HUDEP-2 (cell line): ENCODE measurements at regions not wholly inside any gene's neighbourhood (a gene's known extent, or its start where the extent isn't known, plus 50 kb on each side); places are given as distances from the start of the nearest gene placed in this dataset.

Experiments used
- DNase-seq, 76 experiments: peaks; one replicate each; lab custom pipeline; 2025; ENCODE audit not compliant: unreplicated experiment in 76 of 76; lab: John Stamatoyannopoulos, UW

DNA sequence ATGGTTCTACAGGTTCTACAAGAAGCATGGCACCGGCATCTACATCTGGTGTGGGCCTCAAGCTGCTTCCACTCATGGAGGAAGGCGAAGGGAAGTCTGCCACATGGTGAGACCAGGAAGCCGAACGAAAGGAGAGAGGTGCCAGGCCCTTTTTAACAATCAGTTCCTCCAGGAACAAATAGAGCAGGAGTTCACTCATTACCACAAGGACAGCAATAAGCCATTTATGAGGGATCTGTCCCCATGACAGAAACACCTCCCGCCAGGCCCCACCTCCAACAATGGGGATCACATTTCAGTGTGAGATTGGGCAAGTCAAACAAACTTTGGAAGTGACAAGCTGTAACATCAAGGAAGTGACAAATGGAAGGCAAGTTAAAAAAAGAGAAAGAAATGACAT, 95.5 kb upstream of the PTPN3 start:
- no peak for DNase-seq

DNA sequence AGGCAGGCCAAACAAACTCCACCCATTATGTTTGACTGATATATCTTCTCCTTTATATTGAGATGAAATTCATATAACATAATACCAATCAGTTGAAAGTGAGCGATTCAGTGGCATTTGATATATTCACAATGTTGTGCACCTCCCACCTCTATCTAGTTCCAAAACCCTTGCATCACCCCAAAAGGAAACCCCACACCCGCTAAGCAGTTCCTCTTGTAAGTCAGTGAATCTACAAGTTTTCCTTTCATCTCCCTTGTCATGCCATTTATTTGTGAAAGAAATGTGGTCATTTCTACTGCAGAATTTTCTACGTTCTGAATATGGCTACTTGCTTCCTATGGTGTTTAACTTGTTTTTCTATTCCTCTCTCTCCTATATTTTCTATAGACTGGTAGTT, 99.4 kb upstream of the PTPN3 start:
- no peak for DNase-seq

DNA sequence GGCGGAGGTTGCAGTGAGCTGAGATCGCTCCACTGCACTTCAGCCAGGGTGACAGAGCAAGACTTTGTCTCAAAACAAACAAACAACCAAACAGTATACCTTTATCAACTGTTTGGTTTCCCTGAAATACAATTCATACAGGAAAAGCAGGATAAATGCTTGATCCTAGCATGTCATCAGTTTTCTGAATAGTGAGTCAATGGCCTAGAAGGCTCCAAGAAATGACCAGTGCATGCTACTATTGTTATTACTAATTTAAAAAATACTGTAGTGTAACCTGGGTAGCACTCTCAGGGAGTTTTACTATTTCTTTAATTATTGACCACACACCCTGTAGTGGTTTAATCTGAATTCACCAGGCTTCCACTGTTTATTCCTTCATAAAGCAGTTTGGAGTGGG, 101.0 kb upstream of the PTPN3 start:
- DNase-seq: no peak

DNA sequence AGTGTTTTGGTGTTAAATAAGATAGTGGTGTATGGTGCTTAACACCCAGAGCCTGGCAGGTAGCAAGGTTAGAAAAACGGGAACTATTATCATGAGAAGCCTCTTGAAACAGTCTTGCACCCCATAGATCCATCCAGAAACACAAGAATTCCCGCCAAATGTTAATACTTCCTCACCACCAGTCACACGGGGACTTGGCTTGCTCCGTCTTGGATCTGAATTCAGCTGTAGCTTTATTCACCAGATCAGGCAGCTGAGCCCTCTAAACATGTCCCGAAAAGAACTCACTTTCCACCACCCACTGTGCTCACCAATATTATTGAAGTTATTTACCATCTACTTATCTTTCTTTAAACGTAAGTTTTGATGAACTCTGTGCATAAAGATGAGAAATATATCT, 101.6 kb upstream of the PTPN3 start:
- DNase-seq: no peak

DNA sequence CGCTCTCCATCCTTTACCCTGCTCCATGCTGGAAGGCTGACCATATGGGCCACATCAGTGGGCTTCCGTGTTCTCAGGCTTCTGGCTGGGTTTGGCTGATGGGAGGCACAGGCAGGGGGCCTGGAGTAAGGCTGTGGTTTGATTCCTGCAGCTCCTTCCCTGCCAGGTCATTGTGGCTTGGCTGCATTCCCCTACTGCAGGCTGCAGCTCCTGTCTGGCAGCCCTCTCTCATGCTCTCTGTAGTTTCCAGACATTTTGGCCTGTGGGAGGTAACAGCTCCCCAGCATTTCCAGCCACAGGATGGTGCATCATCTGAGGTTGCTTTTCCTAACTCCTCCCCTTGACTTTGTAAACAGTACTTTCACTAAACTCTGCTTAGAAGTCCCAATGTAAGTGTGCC, 102.0 kb upstream of the PTPN3 start:
- DNase-seq: peak in 7 of 76 experiments; percentile 10 to 63 (median 32)

DNA sequence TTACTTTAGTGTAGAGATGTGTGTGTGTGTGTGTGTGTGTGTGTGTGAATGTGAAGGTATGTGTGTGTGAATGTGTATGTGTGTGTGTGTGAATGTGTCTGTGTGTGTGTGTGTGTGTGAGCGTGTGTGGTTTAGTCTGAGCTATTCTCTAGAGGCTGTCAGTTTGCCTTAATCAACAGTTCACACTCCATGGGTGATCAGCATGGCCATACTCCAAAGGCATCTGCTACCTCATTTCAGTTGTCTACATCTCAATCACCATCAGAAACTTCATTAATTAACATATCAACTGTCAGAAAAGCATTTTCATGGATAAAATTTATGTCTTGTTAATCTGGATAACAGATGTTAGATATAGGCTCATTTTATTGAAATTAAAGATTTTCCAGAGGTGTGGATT, 103.1 kb upstream of the PTPN3 start:
- DNase-seq: no peak

DNA sequence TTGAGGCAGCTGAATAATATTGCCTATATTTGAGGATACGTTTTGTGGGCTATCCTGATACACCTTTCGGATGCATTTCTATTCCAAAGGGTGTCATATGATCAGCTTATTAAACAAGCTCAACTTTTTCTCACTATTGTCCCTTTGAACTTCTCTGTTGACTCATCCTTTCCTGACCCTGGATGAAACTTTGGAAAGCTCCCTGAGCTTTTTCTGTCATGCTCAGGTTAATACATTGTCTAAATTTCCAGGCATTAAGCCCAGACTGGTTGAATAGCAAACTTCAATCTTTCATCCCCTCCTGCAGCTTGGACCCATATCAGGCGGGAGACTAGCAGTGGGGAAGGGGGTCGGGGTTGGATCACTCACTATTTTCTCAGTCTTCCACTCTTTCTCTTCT, 104.9 kb upstream of the PTPN3 start:
- DNase-seq: no peak

DNA sequence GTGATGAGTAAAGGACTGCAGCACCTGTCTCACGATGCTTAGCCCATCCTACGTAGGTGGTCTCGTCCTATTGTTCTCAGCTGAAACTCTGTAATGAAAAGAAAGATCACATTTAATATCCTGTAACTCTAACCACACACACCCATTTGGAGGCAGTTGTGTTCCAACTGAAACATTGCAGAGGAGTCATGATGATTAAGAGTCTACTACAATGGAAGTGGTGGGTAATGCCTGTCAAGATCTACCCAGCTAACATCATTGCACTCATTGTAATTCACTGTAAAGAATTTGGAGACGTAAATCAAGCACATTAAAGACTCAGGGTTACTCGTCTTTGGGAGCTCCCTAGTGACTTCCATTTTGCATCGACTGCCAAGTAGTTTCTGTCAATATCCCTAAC, 106.0 kb upstream of the PTPN3 start:
- no peak for DNase-seq

DNA sequence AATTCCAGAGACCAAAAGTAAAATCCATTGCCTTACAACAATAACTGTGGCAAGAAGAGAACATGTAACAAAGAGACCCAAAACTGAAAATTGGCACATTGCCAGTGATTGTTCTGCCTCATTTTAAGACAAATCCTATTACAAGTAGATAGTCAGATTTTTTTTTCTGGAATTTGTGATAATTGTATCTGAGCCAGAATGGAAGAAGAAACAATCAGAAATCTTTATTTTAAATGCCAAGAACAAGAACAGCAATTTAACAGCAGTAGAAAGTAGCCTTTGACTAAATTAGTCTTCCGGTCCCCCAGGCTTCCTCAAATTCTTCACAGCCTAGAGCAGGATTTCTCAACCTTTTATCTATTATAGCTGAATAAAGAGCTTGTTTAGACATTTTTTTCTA, 106.7 kb upstream of the PTPN3 start:
- no peak for DNase-seq

DNA sequence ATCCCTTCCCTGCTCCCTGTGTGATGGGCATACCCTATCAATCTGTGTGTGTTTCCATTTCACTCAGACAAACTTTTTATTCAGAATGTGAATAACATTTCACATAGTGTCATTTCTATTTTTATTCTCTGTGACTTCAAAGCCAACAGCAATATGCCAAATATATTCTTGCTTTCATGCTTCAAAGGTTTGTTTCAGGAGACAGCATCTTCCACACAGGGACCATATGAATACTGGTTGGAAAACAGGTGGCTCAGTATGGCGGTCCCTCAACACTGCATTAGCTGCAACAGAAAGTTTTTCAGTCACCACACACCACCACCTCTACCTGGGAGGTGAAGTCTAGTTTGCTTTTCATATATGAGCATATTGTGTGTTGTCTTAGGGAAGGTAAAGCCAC, 111.0 kb upstream of the PTPN3 start:
- no peak for DNase-seq

DNA sequence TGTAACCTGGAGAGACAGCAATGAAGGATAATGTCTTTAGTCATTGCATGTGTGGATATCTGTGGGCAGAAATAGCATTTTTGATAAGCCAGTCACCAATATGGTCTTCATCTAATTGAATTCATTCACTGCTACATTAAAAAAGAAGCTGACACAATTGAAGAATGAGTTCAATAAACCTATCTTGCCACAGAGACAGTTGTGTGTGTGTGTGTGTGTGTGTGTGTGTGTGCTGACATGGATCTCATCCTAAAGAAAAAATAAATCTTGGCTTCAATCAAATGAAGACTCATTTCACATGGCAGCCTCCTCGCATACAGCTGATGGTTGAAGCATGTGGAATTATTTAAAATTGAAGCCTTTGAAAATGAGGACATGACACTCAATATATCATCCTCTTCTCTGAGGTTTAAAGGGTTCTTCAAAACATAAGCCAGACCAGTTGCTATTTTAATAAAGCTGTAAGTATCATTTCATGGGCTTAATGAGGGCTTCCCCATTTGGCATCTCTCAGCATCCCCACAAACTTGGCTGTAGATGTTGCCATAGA, 118.5 kb upstream of the PTPN3 start:
- no peak for DNase-seq

DNA sequence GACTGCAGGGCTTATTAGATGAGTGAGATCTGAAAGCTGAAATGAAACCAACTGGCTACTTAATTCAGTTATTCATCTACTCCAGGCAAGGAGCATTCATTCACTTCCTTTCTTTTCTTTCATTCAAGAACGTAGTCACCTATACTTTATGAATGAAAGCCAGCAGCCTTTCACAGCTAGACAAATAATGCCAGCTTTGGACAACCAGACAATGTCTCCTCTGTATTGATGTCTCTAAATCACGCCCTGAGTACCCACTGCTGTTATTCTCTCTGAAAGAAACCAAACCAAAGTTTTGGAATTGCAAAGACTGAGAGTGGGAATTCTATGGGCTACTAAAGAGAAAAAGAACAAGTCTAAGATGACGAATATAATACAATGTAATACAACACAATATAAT, 121.2 kb upstream of the PTPN3 start:
- no peak for DNase-seq

DNA sequence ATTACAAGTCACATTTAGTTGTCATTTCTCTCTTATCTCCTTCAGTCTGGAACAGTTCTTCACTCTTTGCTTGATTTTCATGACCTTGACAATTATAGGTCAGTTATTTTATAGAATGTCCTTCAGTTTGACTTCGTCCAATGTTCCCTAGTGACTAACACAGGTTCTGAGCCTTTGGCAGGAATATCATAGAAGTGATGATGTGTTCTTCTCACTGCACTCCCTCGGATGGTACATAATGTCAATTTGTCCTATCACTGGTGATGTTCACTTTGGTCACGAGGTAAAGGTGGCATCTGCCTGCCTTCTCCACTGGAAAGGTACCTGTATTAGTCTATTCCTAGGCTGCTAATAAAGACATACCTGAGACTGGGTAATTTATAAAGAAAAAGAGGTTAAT, 126.0 kb upstream of the PTPN3 start:
- DNase-seq: no peak

DNA sequence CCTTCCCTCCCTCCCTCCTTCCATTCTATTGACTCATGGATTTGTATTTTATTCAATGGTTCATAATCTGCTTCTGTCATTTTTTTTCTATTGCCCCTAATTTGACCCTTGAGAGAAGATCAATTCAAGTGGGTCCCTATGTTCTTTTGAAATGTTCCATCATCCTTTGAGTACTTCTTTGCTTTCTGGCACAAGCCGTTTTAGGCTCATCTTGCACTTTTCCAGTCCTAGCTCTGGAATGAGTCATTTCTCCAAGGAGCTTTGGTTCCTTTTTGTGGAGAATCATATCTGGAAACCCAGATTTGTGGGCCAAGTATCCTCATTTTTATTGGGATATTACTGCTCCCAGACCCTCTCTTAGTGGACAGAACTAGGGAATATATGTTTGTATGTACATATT, 126.8 kb upstream of the PTPN3 start:
- no peak for DNase-seq

DNA sequence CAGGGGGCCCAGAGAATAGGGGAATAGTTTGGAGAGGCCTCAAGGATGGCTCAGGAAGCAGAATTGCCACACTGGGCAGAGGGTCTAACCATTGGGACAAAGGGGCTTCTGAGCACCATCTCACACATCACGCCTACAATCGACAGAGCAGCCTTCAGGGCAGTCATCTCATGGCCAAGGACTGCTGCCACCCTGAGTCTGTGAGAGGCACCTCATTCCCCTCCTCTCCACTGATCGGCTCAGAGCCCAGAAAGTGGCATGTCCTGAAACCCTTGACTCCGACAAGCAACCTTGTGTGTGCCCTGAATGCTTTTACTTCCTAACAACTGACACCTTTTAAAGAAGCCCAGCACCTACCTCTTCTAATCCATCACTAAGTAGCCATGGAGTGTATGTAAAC, 128.9 kb upstream of the PTPN3 start:
- DNase-seq: no peak

DNA sequence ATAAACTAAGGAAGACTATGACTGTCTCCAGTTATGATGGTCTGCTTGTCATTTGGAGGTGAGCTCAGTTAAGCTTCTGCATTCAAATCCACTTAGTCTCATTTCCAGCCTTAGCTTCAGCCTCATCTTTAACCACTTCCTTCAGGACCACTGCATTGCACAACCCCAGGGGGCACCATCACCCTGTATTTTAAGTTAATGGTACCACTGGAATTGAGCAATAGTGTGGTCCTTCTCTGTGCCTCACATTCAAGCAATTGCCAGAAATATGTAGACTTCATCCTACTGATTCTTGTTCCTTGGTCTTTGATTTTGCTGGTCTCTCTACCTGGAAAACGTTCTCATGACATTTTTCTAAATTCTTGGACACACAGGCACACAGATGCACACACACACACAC, 131.5 kb upstream of the PTPN3 start:
- DNase-seq: no peak

DNA sequence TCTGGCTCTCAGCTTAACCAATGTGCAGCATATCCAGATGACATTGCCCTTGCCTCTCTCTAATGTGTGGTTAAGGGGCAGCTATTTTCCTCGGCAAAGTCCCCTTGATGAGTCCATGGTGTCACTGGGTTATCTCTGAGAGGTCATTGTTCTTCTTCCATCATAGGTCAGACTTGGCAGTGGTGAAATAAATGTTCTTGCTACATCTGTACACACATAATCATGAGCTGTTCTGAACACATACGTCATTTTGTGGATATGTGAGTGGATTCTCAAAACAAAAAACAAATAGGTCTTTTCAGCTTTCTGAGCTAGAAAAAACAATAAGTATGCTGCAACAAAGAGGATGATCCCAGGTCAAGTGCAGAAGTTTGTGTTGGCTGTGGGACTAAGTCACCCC, 134.7 kb upstream of the PTPN3 start:
- DNase-seq: no peak

DNA sequence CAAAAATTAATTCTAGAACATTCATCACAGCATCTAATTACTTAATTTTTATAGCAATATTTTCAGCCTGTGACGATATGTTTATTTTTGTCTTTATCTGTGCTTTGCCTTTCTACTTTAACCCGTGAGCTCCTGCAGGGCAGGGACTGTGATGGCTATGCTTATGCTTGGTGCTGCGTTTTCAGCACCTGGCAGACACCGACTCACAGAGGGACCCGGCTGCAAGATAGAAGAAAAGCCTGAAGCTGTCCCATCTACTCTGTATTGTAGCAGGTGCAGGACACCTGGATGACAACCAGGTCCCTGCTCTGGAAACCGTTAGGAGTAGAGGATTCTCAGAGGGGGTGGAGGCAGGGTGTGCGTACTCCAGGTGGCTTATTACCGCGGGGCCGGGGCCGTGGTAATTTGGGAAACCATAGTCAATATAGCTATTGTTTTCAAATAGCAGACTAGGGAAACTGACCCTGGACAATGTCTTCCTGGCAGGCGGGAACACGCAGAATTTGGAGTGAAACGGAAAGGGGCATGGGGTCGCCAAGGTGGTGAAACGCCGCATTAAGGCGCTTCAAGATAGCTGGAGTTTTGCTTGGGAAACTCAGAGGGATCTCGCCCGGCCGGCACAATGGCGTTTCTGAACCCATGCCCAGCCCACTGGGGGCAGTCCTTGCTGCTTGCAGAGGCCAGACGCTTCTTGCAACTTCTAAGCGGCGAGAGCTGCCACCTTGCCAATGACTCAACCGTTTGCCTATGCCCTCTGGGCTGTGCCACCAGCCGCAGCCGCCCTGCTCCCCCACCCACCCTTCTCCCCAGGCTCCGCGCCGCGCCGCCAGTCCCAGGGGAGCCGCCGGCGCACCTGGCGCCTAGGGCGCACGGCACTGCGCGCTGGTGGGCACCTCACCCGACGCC, 140.1 kb upstream of the PALM2AKAP2 start:
- no peak for DNase-seq

DNA sequence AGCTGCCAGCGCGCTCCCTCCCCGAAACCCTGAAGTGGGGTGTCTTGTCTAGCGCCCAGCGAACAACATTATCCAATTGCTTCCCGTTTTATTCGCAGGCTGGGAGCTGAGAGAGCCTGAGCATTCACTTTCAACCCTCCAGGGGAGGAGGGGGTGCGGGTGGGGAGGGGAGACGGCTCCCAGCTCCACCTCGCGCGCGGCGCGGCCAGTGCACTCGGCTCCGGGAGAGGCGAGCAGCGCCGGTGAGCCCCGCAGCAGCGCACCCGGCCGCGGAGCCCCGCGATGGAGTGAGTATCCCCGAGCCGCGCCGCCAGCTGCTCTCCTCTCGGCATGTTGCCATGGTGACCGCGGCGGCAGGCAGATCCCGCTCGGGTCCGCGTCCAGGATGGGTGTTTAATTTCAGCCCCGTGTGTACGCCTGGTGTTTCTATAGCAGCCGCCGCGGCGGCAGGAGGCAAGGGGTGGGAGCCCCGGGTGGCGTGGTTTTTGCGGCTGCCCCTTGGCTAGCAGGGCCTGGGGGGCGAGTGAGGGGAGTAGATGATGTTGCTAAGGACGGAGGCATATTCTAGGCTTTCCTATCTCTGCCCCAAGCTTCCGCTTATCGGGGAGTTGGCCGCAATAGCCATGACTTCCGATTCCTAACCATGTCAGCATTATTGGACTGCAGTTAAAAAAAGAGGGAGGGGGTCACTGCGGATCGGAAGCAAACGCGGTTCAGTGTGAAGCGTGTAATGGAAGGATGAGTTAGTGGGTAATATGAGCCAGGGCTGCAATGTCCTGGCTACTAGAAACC, 139.2 kb upstream of the PALM2AKAP2 start:
- no peak for DNase-seq

DNA sequence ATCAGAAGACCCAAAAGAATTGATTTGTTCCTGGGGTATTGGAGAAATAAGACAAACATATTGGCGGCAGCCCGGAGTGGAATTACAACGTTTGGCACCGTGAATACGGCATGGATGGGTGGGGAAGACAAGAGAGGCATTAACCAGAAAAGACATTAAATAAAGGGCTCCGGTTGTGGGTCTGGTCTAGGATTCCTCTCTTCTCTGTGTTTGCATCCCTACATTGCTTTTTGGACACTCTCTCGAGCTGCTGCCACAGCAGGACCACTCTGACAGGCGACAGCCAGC, 138.7 kb upstream of the PALM2AKAP2 start:
- DNase-seq: no peak

DNA sequence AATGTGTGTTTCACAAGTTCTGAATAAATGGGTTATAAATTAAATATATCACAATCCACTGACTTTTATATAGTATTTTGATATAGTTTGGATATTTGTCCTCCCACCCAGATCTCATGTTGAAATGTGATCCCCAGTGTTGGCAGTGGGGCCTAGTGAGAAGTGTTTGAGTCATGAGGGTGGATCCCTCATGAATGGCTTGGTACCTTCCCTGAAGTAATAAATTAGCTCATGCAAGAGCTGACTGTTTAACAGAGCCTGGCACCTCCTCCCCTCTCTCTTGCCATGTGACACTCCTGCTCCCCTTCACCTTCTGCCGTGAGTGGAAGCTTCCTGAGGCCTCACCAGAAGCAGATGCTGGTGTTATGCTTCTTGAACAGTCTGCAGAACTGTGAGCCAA, 127.9 kb upstream of the PALM2AKAP2 start:
- DNase-seq: no peak

DNA sequence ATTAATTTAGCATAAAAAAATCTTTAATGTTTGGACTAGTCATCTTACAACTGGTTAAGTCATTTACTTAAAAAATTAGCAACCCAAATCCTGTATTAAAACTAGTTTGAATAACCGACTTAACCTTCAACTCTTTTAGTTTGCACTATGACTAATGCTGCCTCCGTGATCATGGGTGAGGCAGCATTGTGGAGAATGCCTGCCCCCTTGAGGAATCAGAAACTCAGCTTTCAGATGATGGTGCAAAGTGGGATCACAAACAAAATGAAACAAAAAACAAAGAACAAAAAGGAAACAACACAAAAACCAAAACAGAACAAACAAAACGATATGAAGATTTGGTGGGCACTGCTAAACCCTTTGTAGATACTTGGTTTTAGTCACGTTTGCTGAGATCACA, 127.0 kb upstream of the PALM2AKAP2 start:
- peak in 1 of 76 experiments; percentile 1 for DNase-seq
